GM12865 (cell line): ENCODE measurements at regions not wholly inside any gene's neighbourhood (a gene's known extent, or its start where the extent isn't known, plus 50 kb on each side); places are given as distances from the start of the nearest gene placed in this dataset.
"Not testable (repeated sequence)": the region's sequence is repeated elsewhere in the genome, so short reads cannot be mapped to it uniquely, and the experiment has no call there.

ENCODE experiments used
- DNase-seq: peaks from one replicate; pipeline ENCODE4 v3.0.0; 2010; ENCODE audit warnings: low read depth
- H3K4me3 ChIP-seq: 2 replicates; pipeline ENCODE4 v1.5.1; 2011; ENCODE audit warnings: mild to moderate bottlenecking, low read depth, low read length, control low read depth
- CTCF ChIP-seq: IDR thresholded peaks from 2 replicates; pipeline ENCODE4 v1.5.1; 2011; ENCODE audit warnings: low read length, control low read depth, low read depth, inconsistent platforms; ENCODE audit not compliant: insufficient read depth; ENCODE audit errors: missing control alignments

- no peak for TF ChIP-seq CTCF
- DNase-seq: no peak
- no peak overlapping the region for H3K4me3 ChIP-seq
Observed at GRCh38 chr2:138423745-138424144, 77.8 kb upstream of the SPOPL start.

GRCh38 chr2:138424436-138425140 lies 77.0 kb upstream of the SPOPL start:
- no peak for DNase-seq
- no peak overlapping the region for H3K4me3 ChIP-seq
- no peak for TF ChIP-seq CTCF

GRCh38 chr2:138426116-138426515 lies 75.5 kb upstream of the SPOPL start:
- not testable (repeated sequence) for H3K4me3 ChIP-seq, DNase-seq

GRCh38 chr2:138428710-138429440 lies 72.7 kb upstream of the SPOPL start:
- H3K4me3 ChIP-seq: no peak overlapping the region
- no peak for TF ChIP-seq CTCF
- no peak for DNase-seq

- DNase-seq: peak; percentile 4
- TF ChIP-seq CTCF: no peak
- H3K4me3 ChIP-seq: no peak overlapping the region
Observed at GRCh38 chr2:138430181-138430580, 71.4 kb upstream of the SPOPL start.

GRCh38 chr2:138432971-138433370 lies 68.6 kb upstream of the SPOPL start:
- H3K4me3 ChIP-seq: no peak overlapping the region
- peak; percentile 5 for DNase-seq
- TF ChIP-seq CTCF: no peak

- H3K4me3 ChIP-seq: no peak overlapping the region
- no peak for DNase-seq
- no peak for TF ChIP-seq CTCF
Observed at GRCh38 chr2:138433995-138434951, 67.3 kb upstream of the SPOPL start.
